SIG-M5 (cell line): ENCODE measurements at regions not wholly inside any gene's neighbourhood (a gene's known extent, or its start where the extent isn't known, plus 50 kb on each side); places are given as distances from the start of the nearest gene placed in this dataset.

Source experiments
- DNase-seq: peaks from one replicate; lab custom pipeline; 2025; lab: John Stamatoyannopoulos, UW

GRCh38 chr2:7933672-7934071 lies 748.2 kb upstream of the ID2 start:
- DNase-seq = no peak

GRCh38 chr2:7934476-7934875 lies 747.4 kb upstream of the ID2 start:
- DNase-seq = no peak

GRCh38 chr2:7937082-7937481 lies 744.8 kb upstream of the ID2 start:
- no peak for DNase-seq

GRCh38 chr2:7940723-7941122 lies 741.1 kb upstream of the ID2 start:
- DNase-seq = no peak

GRCh38 chr2:7943446-7943845 lies 738.4 kb upstream of the ID2 start:
- no peak for DNase-seq

GRCh38 chr2:7945026-7945425 lies 736.8 kb upstream of the ID2 start:
- no peak for DNase-seq

GRCh38 chr2:7950035-7950612 lies 731.7 kb upstream of the ID2 start:
- DNase-seq = no peak

- no peak for DNase-seq
Measured at GRCh38 chr2:7951001-7951400, 730.9 kb upstream of the ID2 start.

- DNase-seq = no peak
Measured at GRCh38 chr2:7951490-7951889, 730.4 kb upstream of the ID2 start.

GRCh38 chr2:7952046-7952745 lies 729.7 kb upstream of the ID2 start:
- DNase-seq = no peak

- no peak for DNase-seq
Measured at GRCh38 chr2:7953195-7953594, 728.7 kb upstream of the ID2 start.

- DNase-seq = no peak
Measured at GRCh38 chr2:7954234-7954633, 727.6 kb upstream of the ID2 start.

- no peak for DNase-seq
Measured at GRCh38 chr2:7956126-7956689, 725.6 kb upstream of the ID2 start.

- DNase-seq = no peak
Measured at GRCh38 chr2:7961550-7961949, 720.3 kb upstream of the ID2 start.

GRCh38 chr2:7962161-7962560 lies 719.7 kb upstream of the ID2 start:
- DNase-seq = no peak

GRCh38 chr2:7963787-7964186 lies 718.1 kb upstream of the ID2 start:
- DNase-seq = no peak

GRCh38 chr2:7966032-7966431 lies 715.8 kb upstream of the ID2 start:
- DNase-seq = no peak

- no peak for DNase-seq
Measured at GRCh38 chr2:7967707-7968405, 714.0 kb upstream of the ID2 start.

GRCh38 chr2:7969756-7970515 lies 711.9 kb upstream of the ID2 start:
- no peak for DNase-seq

- DNase-seq = no peak
Measured at GRCh38 chr2:7971248-7971647, 710.6 kb upstream of the ID2 start.

GRCh38 chr2:7971841-7972240 lies 710.0 kb upstream of the ID2 start:
- no peak for DNase-seq

GRCh38 chr2:7972670-7973069 lies 709.2 kb upstream of the ID2 start:
- no peak for DNase-seq
